ENCODE measurements at regions not wholly inside any gene's neighbourhood (a gene's known extent, or its start where the extent isn't known, plus 50 kb on each side); places are given as distances from the start of the nearest gene placed in this dataset.

- TF ChIP-seq NFIC (IDR thresholded peaks at IDR 0.05) = no peak
- no peak for TF ChIP-seq RAD21 (IDR thresholded peaks at IDR 0.05; ENCODE audit: low read depth)
- no peak for TF ChIP-seq FOXM1 (IDR thresholded peaks at IDR 0.05; ENCODE audit: borderline replicate concordance, low read depth)
- no peak for TF ChIP-seq MAX (IDR thresholded peaks at IDR 0.05)
- TF ChIP-seq YY1 (IDR thresholded peaks at IDR 0.05; ENCODE audit: low read depth) = no peak
These were observed 228.1 kb upstream of the KLF14 start for GRCh38 chr7:130962109-130962508.

- TF ChIP-seq USF1 (IDR thresholded peaks at IDR 0.05) = no peak
These were observed 229.3 kb upstream of the KLF14 start for GRCh38 chr7:130963339-130963738.

GRCh38 chr7:130965515-130965914 is 231.5 kb upstream of the KLF14 start:
- TF ChIP-seq RAD21 (IDR thresholded peaks at IDR 0.05; ENCODE audit: low read depth) = no peak
- TF ChIP-seq FOXM1 (IDR thresholded peaks at IDR 0.05; ENCODE audit: borderline replicate concordance, low read depth) = no peak
- no peak for TF ChIP-seq MAX (IDR thresholded peaks at IDR 0.05)
- no peak for TF ChIP-seq EGR1 (IDR thresholded peaks at IDR 0.05)
- no peak for TF ChIP-seq TAF1 (IDR thresholded peaks at IDR 0.05; ENCODE audit: low read depth)
- no peak for TF ChIP-seq NFIC (IDR thresholded peaks at IDR 0.05)
- no peak for TF ChIP-seq CREB1 (IDR thresholded peaks at IDR 0.05; ENCODE audit: low read depth)
- TF ChIP-seq TCF12 (IDR thresholded peaks at IDR 0.05; ENCODE audit: low read depth) = no peak
- TF ChIP-seq CEBPB (IDR thresholded peaks at IDR 0.05) = no peak
- TF ChIP-seq REST (IDR thresholded peaks at IDR 0.05; ENCODE audit: low read depth) = no peak
- TF ChIP-seq EP300 (IDR thresholded peaks at IDR 0.05; ENCODE audit: borderline replicate concordance) = no peak
- no peak for TF ChIP-seq ZBTB7A (IDR thresholded peaks at IDR 0.05; ENCODE audit: low read depth)
- TF ChIP-seq YY1 (IDR thresholded peaks at IDR 0.05; ENCODE audit: low read depth) = no peak
- no peak for TF ChIP-seq TEAD4 (IDR thresholded peaks at IDR 0.05)
- no peak for TF ChIP-seq USF1 (IDR thresholded peaks at IDR 0.05)

GRCh38 chr7:130966246-130967009 is 232.4 kb upstream of the KLF14 start:
- TF ChIP-seq CEBPB (IDR thresholded peaks at IDR 0.05) = no peak
- TF ChIP-seq ZBTB7A (IDR thresholded peaks at IDR 0.05; ENCODE audit: low read depth) = no peak
- no peak for TF ChIP-seq TEAD4 (IDR thresholded peaks at IDR 0.05)
- no peak for TF ChIP-seq MAX (IDR thresholded peaks at IDR 0.05)
- TF ChIP-seq NFIC (IDR thresholded peaks at IDR 0.05) = no peak
- TF ChIP-seq TCF12 (IDR thresholded peaks at IDR 0.05; ENCODE audit: low read depth) = no peak
- TF ChIP-seq RAD21 (IDR thresholded peaks at IDR 0.05; ENCODE audit: low read depth) = no peak
- no peak for TF ChIP-seq EP300 (IDR thresholded peaks at IDR 0.05; ENCODE audit: borderline replicate concordance)
- TF ChIP-seq EGR1 (IDR thresholded peaks at IDR 0.05) = no peak
- TF ChIP-seq CREB1 (IDR thresholded peaks at IDR 0.05; ENCODE audit: low read depth) = no peak
- TF ChIP-seq FOXM1 (IDR thresholded peaks at IDR 0.05; ENCODE audit: borderline replicate concordance, low read depth) = no peak
- no peak for TF ChIP-seq REST (IDR thresholded peaks at IDR 0.05; ENCODE audit: low read depth)
- TF ChIP-seq YY1 (IDR thresholded peaks at IDR 0.05; ENCODE audit: low read depth) = no peak
- no peak for TF ChIP-seq TAF1 (IDR thresholded peaks at IDR 0.05; ENCODE audit: low read depth)
- TF ChIP-seq USF1 (IDR thresholded peaks at IDR 0.05) = no peak

GRCh38 chr7:130970196-130970595 is 236.2 kb upstream of the KLF14 start:
- TF ChIP-seq EGR1 (IDR thresholded peaks at IDR 0.05) (no peak), TEAD4 (IDR thresholded peaks at IDR 0.05) (no peak), USF1 (IDR thresholded peaks at IDR 0.05) (no peak), EP300 (IDR thresholded peaks at IDR 0.05; ENCODE audit: borderline replicate concordance) (no peak), TCF12 (IDR thresholded peaks at IDR 0.05; ENCODE audit: low read depth) (no peak), CREB1 (IDR thresholded peaks at IDR 0.05; ENCODE audit: low read depth) (no peak), REST (IDR thresholded peaks at IDR 0.05; ENCODE audit: low read depth) (no peak), MAX (IDR thresholded peaks at IDR 0.05) (no peak), YY1 (IDR thresholded peaks at IDR 0.05; ENCODE audit: low read depth) (no peak), ZBTB7A (IDR thresholded peaks at IDR 0.05; ENCODE audit: low read depth) (no peak), RAD21 (IDR thresholded peaks at IDR 0.05; ENCODE audit: low read depth) (no peak), CEBPB (IDR thresholded peaks at IDR 0.05) (no peak), FOXM1 (IDR thresholded peaks at IDR 0.05; ENCODE audit: borderline replicate concordance, low read depth) (no peak), TAF1 (IDR thresholded peaks at IDR 0.05; ENCODE audit: low read depth) (no peak), NFIC (IDR thresholded peaks at IDR 0.05) (no peak)

Data from Ishikawa (cell line).